GM21360 (cell line): ENCODE measurements at regions not wholly inside any gene's neighbourhood (a gene's known extent, or its start where the extent isn't known, plus 50 kb on each side); places are given as distances from the start of the nearest gene placed in this dataset.

Experiments
- ATAC-seq: cut with Tn5 transposase; IDR thresholded peaks from one replicate; pipeline ENCODE4 v1.9.1; 2021; ENCODE audit warnings: mild to moderate bottlenecking, moderate library complexity; ENCODE audit not compliant: unreplicated experiment

GRCh38 chr13:108006619-108007018 lies 208.7 kb downstream of the LIG4 start:
- ATAC-seq, result no peak

GRCh38 chr13:108005231-108005630 lies 210.1 kb downstream of the LIG4 start:
- ATAC-seq, result no peak

DNA sequence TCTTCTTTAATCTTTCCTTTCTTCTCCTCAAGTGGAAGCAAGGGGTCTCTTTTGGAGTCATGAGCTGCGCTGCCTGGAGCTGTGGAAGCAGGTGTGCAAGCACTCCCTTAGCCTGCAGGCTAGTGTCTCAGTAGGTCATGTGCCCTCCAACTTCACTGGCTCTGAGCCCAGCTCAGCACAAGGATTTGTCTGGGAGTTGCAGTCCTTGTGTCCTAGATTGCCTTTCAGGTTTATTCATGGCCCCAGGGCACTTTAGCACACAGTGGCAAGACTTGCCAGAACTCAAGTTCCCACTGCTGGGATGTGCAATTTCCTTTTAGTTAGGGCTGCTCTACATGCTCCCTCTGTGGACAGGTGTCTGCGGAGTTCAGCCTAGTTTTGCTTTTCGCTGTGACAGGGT lies 211.7 kb downstream of the LIG4 start:
- no peak for ATAC-seq

DNA sequence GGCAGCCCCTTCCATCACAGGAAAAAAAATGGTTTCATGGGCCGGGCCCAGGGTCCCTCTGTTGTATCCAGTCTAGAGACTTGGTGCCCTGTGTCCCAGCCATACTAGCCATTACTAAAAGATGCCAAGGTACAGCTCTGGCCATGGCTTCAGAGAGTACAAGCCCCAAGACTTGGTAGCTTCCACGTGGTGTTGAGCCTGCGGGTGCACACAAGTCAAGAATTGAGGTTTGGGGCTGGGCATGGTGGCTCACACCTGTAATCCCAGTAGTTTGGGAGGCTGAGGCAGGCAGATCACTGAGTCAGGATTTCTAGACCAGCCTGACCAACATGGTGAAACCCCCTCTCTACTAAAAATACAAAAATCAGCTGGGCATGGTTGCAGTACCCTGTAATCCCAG lies 214.3 kb downstream of the LIG4 start:
- ATAC-seq, result no peak

DNA sequence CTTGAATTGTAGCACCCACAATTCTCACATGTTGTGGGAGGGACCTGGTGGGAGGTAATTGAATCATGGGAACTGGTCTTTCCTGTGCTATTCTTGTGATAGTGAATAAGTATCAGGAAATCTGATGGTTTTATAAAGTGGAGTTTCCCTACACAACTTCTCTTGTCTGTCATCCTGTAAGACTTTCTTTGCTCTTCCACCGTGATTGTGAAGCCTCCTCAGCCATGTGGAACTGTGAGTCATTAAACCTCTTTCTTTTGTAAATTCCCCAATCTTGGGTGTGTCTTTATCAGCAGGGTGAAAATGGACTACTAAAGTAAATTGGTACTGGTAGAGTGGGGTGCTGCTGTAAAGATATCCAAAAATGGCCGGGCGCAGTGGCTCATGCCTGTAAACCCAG lies 215.6 kb downstream of the LIG4 start:
- ATAC-seq, result no peak

GRCh38 chr13:107994137-107994536 lies 221.2 kb downstream of the LIG4 start:
- no peak for ATAC-seq

DNA sequence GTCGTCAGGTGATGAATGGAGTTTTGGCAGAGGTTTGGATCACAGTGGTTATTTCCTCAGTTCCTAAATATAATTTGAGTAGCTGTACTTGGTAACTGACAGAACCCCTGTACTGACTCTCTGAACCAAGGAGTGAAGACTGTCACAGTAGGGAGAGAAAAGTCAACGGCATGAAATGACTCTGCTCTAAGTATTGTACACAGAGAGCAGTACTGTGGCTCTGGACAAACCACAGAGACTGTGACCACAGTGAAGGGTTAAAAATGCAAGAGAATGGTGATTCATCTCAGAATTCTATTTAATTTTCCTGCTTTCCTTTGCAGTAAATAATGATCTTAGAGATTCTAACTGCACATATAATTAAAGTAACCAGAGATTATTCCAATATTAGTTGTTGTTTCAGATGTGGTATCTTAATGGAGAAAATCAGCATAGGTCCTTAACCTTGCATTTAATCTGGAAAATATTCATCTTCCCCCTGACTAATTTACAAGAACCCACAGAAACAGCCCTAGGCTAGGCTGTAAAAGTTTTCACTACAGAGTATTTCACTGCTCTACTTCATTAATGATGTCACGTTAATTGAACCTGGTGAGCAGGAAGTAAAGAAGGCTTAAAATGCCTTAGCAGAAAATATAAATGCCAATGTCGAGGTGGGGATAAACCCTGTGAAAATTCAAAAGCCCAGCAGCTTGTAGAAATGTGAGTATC lies 221.9 kb downstream of the LIG4 start:
- ATAC-seq, result no peak

DNA sequence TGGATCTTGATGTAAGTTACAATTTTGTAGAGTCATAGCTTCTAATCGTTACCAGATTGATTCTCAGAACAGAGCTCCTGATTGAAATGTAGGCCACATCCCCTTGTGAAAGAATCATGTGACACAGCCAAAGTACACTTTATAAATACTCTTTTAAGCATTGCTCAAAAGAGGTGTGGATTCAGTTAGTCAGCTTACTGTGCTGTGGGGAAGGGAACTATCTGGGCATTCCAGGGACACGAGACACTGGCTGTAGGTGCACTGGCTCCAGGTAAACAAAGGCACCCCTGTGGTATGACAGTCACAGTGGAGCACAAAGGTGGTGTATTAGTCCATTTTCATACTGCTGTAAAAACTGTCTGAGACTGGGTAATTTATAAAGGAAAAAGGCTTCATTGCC lies 222.8 kb downstream of the LIG4 start:
- ATAC-seq, result no peak

DNA sequence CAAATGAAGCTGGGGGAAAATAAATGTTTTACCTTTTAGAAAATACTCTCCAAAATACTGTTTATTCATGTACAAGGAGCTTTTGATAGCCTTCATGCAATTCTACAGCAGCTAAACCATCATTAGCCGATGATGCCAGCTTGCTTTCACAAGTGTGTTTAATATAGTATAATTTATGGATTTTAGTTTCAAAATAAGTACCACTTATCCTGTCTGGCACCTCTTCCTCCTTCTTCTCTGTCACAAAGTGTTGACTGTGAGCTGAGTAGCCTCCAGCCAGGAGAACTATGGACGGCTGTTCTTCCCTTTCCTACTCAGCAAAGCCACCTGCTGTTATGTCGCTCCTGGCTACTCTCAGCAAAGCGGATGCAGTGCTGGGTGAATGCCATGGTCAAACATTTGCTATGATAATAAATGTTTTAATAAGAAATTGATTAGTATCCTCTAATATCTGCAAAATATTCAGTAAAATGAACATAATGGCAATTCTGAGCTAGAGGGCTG lies 238.2 kb downstream of the LIG4 start:
- no peak for ATAC-seq

- ATAC-seq, result no peak
Observed at GRCh38 chr13:107976628-107977027, 238.7 kb downstream of the LIG4 start.

DNA sequence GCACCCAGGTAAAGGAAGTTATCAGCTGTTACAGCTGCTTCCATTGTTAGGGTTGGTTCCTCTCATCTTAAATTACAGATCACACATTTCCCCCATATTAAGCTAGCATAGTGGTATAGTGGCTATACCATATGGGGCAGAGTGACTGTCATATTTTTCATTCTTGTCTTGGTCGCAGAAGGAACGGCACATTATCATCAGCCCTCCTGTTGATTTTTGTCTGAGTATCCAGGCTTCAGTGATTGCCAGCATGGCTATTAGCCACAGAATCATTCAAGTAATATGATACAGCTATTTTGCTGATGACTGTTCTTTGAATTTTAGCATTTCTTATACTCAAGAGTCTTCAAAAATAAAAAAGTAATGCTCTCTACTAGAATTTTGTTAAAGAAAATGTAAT lies 240.9 kb downstream of the LIG4 start:
- no peak for ATAC-seq

- no peak for ATAC-seq
Observed at GRCh38 chr13:107969546-107969945, 245.8 kb downstream of the LIG4 start.

GRCh38 chr13:107968470-107968869 lies 246.9 kb downstream of the LIG4 start:
- ATAC-seq, result no peak

- ATAC-seq, result no peak
Observed at GRCh38 chr13:107964395-107964794, 250.9 kb downstream of the LIG4 start.

DNA sequence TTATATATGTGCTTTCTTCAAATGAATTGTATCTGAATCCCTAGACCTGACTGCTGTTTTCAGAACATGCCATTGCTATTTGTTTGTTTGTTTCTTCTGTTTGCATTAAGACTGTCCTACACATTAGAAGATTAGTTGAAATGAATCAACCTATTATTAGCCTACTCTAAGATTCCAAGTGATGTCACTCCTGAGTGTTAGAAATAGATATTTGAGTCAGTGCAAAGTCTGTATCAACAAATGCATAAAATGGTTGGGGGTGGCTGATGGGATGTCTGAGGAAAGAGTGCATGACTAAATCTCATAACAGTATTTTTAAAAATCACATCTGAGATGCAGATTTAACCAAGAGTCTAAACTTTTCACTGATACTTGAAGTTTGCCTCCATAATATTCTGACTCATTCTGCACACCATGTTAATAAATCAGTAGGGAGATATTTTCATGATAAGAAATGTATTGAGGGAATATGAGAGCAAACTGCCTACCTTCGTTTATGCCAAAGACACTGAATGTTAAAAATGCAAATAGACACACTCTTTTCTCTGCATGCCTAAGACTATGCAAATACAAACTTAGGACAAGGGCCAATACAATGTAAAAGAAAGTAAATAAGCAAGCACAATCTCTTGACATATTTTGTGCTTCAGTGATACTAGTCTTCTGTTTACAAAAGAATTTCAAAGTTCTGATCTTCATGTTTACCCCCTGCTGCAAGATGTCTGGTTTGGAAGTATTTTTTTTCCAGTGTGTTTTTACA lies 253.3 kb downstream of the LIG4 start:
- ATAC-seq, result no peak

DNA sequence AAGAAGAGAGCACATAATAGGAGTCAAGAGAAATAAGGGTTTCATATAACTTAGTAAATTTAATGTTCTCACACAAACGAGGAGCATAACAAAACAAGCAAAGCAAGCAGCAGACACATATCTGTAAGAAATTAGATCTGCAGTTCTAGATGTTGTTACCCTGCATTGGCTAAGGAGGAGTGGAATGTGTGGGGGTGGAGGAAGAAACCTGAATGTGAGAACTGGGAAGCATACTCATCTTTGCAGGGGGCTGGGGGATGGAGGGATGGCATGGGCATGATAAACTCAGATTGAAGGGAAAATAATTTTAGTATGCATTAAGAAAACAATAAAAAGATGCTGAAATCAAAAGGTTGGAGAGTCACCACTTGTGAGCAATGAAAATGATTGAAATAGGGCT lies 255.0 kb downstream of the LIG4 start:
- no peak for ATAC-seq

DNA sequence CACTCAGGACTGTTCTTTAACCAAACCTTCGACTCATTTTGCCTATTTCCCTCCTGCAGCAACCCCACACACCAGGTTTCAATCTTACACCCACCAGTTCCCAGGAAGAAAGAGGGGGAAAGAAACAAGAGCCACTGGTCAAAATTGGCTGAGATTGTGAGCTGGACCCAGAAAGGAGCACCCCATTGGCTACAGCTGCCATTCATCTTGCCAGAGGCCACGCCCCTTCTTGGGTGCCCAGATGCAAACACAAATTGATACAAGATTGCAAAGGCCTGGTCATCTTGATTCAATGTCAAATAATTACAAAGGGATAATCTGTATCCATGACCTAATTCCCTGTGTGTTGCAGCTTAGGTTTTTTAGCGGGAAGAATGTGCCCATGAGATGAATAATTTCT lies 258.4 kb downstream of the LIG4 start:
- ATAC-seq, result no peak

GRCh38 chr13:107942030-107942617 lies 273.2 kb downstream of the LIG4 start:
- ATAC-seq, result no peak

GRCh38 chr13:107941345-107942029 lies 273.8 kb downstream of the LIG4 start:
- ATAC-seq, result no peak

GRCh38 chr13:107937848-107938247 lies 277.5 kb downstream of the LIG4 start:
- ATAC-seq, result no peak

DNA sequence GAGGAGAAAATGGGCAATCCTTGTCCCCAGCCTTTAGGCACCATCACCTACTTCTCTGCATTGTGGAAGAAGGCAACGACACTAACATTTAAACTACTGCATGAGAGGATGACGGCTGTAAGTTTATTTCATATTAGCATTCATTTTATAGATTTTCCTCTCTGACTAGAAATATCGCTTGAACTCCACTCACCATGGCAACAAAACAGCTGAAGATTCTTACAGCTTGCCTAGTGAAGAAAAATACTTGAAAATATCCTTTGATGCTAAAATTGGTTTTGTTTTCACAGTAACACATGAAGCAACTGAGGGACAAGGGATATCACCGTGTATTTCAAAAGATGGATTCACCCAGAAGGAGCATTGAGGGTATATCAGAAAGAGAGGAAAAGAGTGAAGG lies 284.3 kb downstream of the LIG4 start:
- ATAC-seq, result no peak
